ENCODE measurements at regions not wholly inside any gene's neighbourhood (a gene's known extent, or its start where the extent isn't known, plus 50 kb on each side); places are given as distances from the start of the nearest gene placed in this dataset.
"Not testable (repeated sequence)": the region's sequence is repeated elsewhere in the genome, so short reads cannot be mapped to it uniquely, and the experiment has no call there.

DNA sequence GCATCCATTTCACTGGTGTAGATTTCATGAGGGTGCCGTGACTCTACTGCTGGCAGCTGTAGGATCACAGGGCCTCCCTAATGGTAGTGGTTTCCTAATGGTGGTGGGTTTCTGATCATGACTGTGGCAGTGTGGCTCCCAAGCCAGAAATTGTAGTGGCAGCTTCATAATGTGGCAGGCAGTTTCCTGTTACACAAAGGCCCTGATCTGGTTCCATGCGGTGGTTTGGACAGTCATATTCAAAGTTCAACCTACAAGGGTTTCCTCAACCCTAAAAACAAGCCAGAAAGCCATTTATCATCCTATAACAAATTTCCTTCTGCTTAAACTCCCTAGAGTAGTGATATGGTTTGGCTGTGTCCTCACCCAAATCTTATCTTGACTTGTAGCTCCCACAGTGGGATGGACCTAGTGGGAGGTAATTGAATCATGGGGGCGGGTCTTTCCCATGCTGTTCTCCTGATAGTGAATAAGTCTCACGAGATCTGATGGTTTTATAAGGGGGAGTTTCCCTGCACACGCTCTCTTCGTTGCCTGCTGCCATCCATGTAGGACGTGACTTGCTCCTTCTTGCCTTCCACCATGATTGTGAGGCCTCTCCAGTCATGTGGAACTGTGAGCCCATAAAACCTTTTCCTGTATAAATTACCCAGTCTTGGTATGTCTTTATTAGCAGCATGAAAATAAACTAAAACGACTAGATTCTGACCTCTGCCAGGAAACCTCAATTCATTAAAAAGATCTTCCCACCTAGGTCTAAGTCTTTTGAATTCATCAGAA is 257.1 kb downstream of the EFCAB11 start:
- peaks cover 10% of the 10 kb centered on the region for H3K27me3 ChIP-seq (ENCODE audit: insufficient read depth, low read length)
- no peaks in the 10 kb centered on the region for H3K36me3 ChIP-seq (ENCODE audit: insufficient read depth, low read length)
- H3K9ac ChIP-seq (ENCODE audit: low read depth, low read length): no peak overlapping the region
- 95% methylated on average over 8 of the region's 8 CpGs for WGBS
- H3K4me3 ChIP-seq (ENCODE audit: low read length): no peak overlapping the region
- H3K4me1 ChIP-seq (ENCODE audit: insufficient read depth, low read length): peaks cover 16% of the 10 kb centered on the region
- H3K27ac ChIP-seq (ENCODE audit: low read depth, low read length): no peak overlapping the region
- H3K9me3 ChIP-seq (ENCODE audit: insufficient read depth, low read depth, low read length): 0 out of 2 replicates have a peak, but pooled peaks cover 7% of the 10 kb centered on the region

DNA sequence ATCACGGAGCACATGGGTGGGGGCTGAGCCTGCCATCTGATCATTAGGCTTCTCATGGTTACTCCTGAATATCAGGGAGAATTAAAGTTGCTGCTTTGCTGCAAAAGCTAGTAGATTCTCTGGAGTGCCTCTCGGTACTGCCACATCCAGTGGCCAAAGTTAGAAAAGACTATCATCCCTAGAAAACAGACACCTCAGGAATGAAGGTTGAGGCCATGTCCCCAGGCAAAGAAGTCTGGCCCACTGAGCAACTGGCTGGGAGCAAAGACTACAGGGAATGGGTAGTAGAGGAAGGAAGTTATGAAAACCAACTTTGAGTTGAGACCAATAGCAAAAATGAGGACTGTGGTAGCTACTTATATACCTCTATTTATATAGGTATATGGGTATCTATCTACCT is 258.7 kb downstream of the EFCAB11 start:
- no peaks in the 10 kb centered on the region for H3K36me3 ChIP-seq (ENCODE audit: insufficient read depth, low read length)
- H3K9ac ChIP-seq (ENCODE audit: low read depth, low read length): no peak overlapping the region
- H3K9me3 ChIP-seq (ENCODE audit: insufficient read depth, low read depth, low read length): 0 out of 2 replicates have a peak, but pooled peaks cover 7% of the 10 kb centered on the region
- no peak overlapping the region for H3K4me3 ChIP-seq (ENCODE audit: low read length)
- no peak overlapping the region for H3K27ac ChIP-seq (ENCODE audit: low read depth, low read length)
- H3K4me1 ChIP-seq (ENCODE audit: insufficient read depth, low read length): peaks cover 5% of the 10 kb centered on the region; the same call in 1 of the 2 replicates
- peaks cover 2% of the 10 kb centered on the region; the same call in 1 of the 2 replicates for H3K27me3 ChIP-seq (ENCODE audit: insufficient read depth, low read length)
- WGBS: 91% methylated on average over 2 of the region's 2 CpGs

DNA sequence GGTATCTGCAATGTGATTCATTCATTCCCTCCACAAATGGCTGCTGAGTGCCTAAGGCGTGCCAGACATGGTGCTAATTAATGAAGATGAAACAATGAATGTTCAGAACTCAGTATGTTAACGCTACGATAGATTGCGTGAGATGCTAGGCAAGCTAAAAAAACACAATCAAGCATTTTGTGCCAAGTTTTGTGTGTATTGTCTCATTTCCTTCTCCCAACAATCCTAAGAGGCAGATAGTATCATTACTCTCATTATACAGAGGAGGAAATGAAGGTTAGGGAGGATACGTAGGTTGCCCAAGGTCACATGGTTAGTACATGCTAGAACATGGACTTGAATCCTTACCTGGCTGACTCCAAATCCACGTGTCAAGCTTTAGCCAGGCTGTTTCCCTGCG is 264.4 kb downstream of the EFCAB11 start:
- no peak overlapping the region for H3K9ac ChIP-seq (ENCODE audit: low read depth, low read length)
- WGBS: 84% methylated on average over 7 of the region's 7 CpGs
- no peak overlapping the region for H3K4me3 ChIP-seq (ENCODE audit: low read length)
- no peaks in the 10 kb centered on the region for H3K4me1 ChIP-seq (ENCODE audit: insufficient read depth, low read length)
- no peaks in the 10 kb centered on the region for H3K36me3 ChIP-seq (ENCODE audit: insufficient read depth, low read length)
- no peaks in the 10 kb centered on the region for H3K27me3 ChIP-seq (ENCODE audit: insufficient read depth, low read length)
- no peak overlapping the region for H3K27ac ChIP-seq (ENCODE audit: low read depth, low read length)
- H3K9me3 ChIP-seq (ENCODE audit: insufficient read depth, low read depth, low read length): no peaks in the 10 kb centered on the region

DNA sequence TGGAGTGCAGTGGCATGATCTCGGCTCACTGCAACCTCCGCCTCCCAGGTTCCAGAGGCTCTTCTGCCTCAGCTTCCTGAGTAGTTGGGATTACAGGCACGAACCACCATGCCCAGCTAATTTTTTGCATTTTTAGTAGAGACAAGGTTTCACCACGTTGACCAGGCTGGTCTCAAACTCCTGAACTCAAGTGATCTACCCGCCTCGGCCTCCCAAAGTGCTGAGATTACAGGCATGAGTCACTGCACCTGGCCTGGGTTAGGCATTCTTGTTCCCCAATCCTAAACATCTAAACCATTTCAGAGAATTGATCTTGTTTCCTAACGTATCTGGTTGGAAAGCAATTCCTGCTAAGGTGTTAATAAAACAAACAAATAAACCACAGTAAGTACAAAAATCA is 264.8 kb downstream of the EFCAB11 start:
- H3K36me3 ChIP-seq (ENCODE audit: insufficient read depth, low read length); H3K27ac ChIP-seq (ENCODE audit: low read depth, low read length); H3K27me3 ChIP-seq (ENCODE audit: insufficient read depth, low read length); H3K4me3 ChIP-seq (ENCODE audit: low read length); H3K9ac ChIP-seq (ENCODE audit: low read depth, low read length); H3K9me3 ChIP-seq (ENCODE audit: insufficient read depth, low read depth, low read length); H3K4me1 ChIP-seq (ENCODE audit: insufficient read depth, low read length): not testable (repeated sequence)
- 94% methylated on average over 7 of the region's 7 CpGs for WGBS

DNA sequence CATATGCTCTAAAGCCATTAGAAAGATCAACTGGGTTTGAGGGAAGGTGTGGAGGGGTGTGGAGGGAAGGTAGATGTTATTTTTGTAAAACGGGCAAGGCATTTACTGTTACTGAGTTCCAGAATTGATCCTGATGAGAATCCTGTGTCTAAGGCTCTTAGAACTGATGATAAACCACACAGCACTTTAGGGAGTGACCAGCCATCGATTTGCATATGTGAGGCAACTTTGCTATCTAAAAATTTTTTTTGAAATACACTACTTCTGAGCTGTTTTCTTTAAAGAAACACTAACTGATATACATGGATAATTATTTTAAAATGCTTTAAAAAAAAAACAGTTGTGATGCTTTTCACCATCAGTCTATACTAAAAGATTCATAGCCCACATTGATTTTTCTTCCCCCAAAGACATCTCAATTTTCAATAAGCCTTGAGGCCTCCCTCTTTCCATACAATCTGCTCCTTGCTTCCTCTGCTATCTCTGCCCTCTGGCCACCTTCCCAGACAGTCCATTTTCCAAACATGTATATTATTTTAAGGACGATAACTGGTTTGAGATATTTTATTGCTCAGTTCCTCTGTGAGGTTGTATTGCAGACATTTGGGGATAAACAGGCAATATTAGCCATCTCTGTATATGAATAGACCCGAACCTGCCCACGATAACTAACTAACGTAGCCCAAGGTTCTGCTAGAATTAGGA is 265.9 kb downstream of the EFCAB11 start:
- peaks cover 8% of the 10 kb centered on the region for H3K9me3 ChIP-seq (ENCODE audit: insufficient read depth, low read depth, low read length)
- 97% methylated on average over 6 of the region's 6 CpGs for WGBS
- no peak overlapping the region for H3K27ac ChIP-seq (ENCODE audit: low read depth, low read length)
- H3K4me3 ChIP-seq (ENCODE audit: low read length): no peak overlapping the region
- H3K27me3 ChIP-seq (ENCODE audit: insufficient read depth, low read length): no peaks in the 10 kb centered on the region
- H3K36me3 ChIP-seq (ENCODE audit: insufficient read depth, low read length): no peaks in the 10 kb centered on the region
- H3K4me1 ChIP-seq (ENCODE audit: insufficient read depth, low read length): no peaks in the 10 kb centered on the region
- no peak overlapping the region for H3K9ac ChIP-seq (ENCODE audit: low read depth, low read length)

DNA sequence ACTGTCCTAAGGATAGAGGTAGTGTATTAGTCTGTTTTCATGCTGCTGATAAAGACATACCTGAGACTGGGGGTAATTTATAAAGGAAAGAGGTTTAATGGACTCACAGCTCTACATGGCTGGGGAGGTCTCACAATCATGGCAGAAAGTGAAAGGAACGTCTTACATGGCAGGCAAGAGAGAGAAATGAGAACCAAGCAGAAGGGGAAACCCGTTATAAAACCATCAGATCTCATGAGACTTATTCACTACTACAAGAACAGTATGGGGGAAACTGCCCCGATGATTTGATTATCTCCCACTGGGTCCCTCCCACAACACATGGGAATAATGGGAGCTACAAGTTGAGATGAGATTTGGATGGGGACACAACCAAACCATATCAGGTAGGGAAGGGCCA is 267.4 kb downstream of the EFCAB11 start:
- WGBS: 93% methylated on average over 1 of the region's 3 CpGs
- not testable (repeated sequence) for H3K4me3 ChIP-seq (ENCODE audit: low read length); H3K9ac ChIP-seq (ENCODE audit: low read depth, low read length); H3K4me1 ChIP-seq (ENCODE audit: insufficient read depth, low read length); H3K36me3 ChIP-seq (ENCODE audit: insufficient read depth, low read length); H3K27ac ChIP-seq (ENCODE audit: low read depth, low read length); H3K27me3 ChIP-seq (ENCODE audit: insufficient read depth, low read length)
- peaks cover 16% of the 10 kb centered on the region for H3K9me3 ChIP-seq (ENCODE audit: insufficient read depth, low read depth, low read length)

DNA sequence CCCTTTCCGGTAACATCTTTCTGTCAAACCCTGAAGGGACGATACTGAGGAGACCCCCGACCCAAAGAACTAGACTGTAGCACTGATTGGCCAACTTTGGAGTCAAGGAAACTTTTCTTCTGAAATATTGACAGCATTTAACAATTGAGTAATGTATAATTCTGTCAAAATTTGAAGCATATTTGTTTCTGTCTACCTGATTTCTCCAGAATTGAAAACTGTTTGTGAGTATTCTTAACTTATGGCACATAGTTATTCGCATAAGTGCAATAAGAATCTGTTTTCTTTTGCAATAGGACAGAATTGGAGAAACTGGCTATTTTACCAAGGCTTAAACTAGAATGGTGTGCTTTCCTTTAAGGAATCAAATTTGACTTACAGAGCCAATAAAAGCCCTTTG is 267.1 kb upstream of the FOXN3 start:
- Histone ChIP-seq H3K27ac (ENCODE audit: low read depth, low read length) (no peak overlapping the region), H3K4me3 (ENCODE audit: low read length) (no peak overlapping the region), H3K4me1 (ENCODE audit: insufficient read depth, low read length) (no peaks in the 10 kb centered on the region), H3K36me3 (ENCODE audit: insufficient read depth, low read length) (no peaks in the 10 kb centered on the region), H3K9ac (ENCODE audit: low read depth, low read length) (no peak overlapping the region), H3K27me3 (ENCODE audit: insufficient read depth, low read length) (no peaks in the 10 kb centered on the region), H3K9me3 (ENCODE audit: insufficient read depth, low read depth, low read length) (peaks cover 16% of the 10 kb centered on the region)
- WGBS: 95% methylated on average over 4 of the region's 4 CpGs

DNA sequence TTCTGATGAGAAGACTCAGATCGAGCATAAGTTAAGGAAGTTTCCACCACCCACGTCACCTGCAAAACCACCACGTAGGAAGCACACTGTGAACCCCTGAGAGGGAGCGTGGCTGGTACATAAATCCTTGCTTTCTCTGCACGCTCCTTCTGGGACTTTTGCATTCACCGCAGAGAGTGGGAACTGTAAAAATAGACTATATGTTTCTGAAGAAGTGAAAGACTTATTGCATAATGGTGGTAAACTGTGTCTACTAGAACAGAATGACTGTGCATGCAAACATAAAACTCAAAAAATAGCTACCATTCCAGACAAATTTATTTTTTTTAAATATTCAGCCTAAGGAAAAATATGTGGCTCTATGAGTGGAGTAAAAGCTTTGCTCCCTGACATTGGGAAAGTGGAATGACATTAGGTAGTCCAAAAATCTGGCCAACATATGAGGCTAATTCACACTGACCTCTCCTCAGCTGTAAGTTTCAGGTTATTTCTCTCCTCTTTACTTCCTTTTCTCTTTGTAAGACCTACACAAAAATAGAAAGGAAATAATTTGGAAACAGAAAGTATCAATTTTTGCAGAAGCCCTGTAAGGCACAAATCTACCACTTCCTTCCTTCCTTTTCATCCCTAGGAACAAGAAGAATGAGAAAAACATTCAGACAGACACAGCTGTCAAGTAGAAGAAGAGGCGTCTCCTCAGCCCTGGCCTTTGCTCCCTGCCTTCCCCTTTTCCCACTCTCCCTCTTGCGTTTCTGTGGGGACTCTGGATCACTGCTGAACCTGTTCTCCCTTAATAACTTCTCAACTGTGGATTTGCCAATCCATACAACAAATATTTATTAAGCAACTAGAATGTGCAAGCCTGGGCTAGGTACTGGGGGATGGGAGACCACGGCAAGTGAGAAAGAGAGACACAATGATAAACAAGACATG is 264.3 kb upstream of the FOXN3 start:
- WGBS: 95% methylated on average over 9 of the region's 9 CpGs
- Histone ChIP-seq H3K9me3 (ENCODE audit: insufficient read depth, low read depth, low read length) (peaks cover 16% of the 10 kb centered on the region), H3K36me3 (ENCODE audit: insufficient read depth, low read length) (no peaks in the 10 kb centered on the region), H3K4me1 (ENCODE audit: insufficient read depth, low read length) (no peaks in the 10 kb centered on the region), H3K4me3 (ENCODE audit: low read length) (no peak overlapping the region), H3K9ac (ENCODE audit: low read depth, low read length) (no peak overlapping the region), H3K27ac (ENCODE audit: low read depth, low read length) (no peak overlapping the region), H3K27me3 (ENCODE audit: insufficient read depth, low read length) (no peaks in the 10 kb centered on the region)

DNA sequence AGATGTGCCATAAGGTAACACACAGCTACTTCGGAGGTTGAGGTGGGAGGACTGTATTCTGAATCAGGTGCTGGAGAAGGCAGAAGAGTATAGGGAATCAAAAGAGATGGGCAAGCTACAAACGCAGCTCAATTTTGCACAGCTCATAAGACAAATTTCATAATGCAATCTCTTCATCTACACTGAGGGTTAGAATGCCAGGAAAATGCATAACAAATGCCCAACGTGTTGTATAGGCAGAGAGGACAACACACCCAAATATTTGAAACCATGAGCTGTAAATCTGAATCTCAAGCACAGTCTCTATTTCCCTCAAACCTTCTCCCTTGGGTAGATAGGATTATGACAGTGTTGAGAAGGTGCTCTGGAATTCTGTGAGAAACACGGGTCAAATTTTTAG is 263.1 kb upstream of the FOXN3 start:
- no peaks in the 10 kb centered on the region for H3K27me3 ChIP-seq (ENCODE audit: insufficient read depth, low read length)
- H3K9ac ChIP-seq (ENCODE audit: low read depth, low read length): no peak overlapping the region
- peaks cover 16% of the 10 kb centered on the region for H3K9me3 ChIP-seq (ENCODE audit: insufficient read depth, low read depth, low read length)
- WGBS: 89% methylated on average over 3 of the region's 4 CpGs
- no peaks in the 10 kb centered on the region for H3K4me1 ChIP-seq (ENCODE audit: insufficient read depth, low read length)
- H3K36me3 ChIP-seq (ENCODE audit: insufficient read depth, low read length): no peaks in the 10 kb centered on the region
- no peak overlapping the region for H3K27ac ChIP-seq (ENCODE audit: low read depth, low read length)
- H3K4me3 ChIP-seq (ENCODE audit: low read length): no peak overlapping the region

DNA sequence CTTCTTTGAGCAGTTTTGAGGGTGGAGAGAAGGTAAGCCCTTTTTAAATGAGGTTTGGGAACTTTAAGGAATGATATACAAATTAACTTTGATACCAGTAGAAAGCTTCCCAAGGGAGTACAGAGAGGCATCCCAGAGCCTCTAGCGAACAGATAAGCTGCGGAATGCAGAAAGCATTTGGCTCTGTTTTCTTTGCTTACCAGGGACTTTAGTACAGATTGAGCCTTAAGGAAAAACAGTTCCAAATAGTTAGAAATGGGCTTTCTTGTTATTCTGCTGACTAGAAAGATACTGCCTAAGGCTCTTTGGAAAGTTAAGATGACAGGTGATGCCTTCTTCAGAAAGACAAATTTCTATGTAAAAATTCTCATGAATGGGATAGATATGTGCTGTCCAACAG is 261.7 kb upstream of the FOXN3 start:
- H3K36me3 ChIP-seq (ENCODE audit: insufficient read depth, low read length): no peaks in the 10 kb centered on the region
- no peak overlapping the region for H3K9ac ChIP-seq (ENCODE audit: low read depth, low read length)
- no peak overlapping the region for H3K27ac ChIP-seq (ENCODE audit: low read depth, low read length)
- H3K4me3 ChIP-seq (ENCODE audit: low read length): no peak overlapping the region
- H3K4me1 ChIP-seq (ENCODE audit: insufficient read depth, low read length): no peaks in the 10 kb centered on the region
- H3K27me3 ChIP-seq (ENCODE audit: insufficient read depth, low read length): no peaks in the 10 kb centered on the region
- H3K9me3 ChIP-seq (ENCODE audit: insufficient read depth, low read depth, low read length): peaks cover 8% of the 10 kb centered on the region; the same call in 1 of the 2 replicates
- 93% methylated on average over 2 of the region's 2 CpGs for WGBS

DNA sequence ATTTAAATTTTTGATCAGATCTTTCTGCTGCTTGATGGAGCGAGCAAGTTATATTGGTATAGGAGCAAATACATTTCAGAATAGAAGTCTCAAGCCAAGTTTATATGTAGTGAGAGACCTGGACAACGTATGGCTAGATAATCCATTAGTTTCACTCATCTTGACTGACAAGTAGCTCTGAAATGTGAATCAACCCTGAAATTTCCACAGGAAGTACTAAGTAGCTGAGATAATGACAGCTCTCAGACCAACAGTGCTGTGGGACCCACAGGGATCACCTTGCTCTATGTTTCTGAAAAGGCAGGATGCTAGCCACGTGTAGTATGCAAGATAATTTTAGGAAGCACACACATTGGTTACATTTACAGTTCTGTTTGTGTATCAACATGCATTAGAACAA is 258.6 kb upstream of the FOXN3 start:
- no peaks in the 10 kb centered on the region for H3K36me3 ChIP-seq (ENCODE audit: insufficient read depth, low read length)
- 90% methylated on average over 3 of the region's 3 CpGs for WGBS
- no peak overlapping the region for H3K27ac ChIP-seq (ENCODE audit: low read depth, low read length)
- H3K27me3 ChIP-seq (ENCODE audit: insufficient read depth, low read length): no peaks in the 10 kb centered on the region
- H3K9ac ChIP-seq (ENCODE audit: low read depth, low read length): no peak overlapping the region
- H3K4me3 ChIP-seq (ENCODE audit: low read length): no peak overlapping the region
- H3K9me3 ChIP-seq (ENCODE audit: insufficient read depth, low read depth, low read length): no peaks in the 10 kb centered on the region
- H3K4me1 ChIP-seq (ENCODE audit: insufficient read depth, low read length): no peaks in the 10 kb centered on the region

Data from HUES64 (cell line).